ENCODE measurements at regions not wholly inside any gene's neighbourhood (a gene's known extent, or its start where the extent isn't known, plus 50 kb on each side); places are given as distances from the start of the nearest gene placed in this dataset.

DNA sequence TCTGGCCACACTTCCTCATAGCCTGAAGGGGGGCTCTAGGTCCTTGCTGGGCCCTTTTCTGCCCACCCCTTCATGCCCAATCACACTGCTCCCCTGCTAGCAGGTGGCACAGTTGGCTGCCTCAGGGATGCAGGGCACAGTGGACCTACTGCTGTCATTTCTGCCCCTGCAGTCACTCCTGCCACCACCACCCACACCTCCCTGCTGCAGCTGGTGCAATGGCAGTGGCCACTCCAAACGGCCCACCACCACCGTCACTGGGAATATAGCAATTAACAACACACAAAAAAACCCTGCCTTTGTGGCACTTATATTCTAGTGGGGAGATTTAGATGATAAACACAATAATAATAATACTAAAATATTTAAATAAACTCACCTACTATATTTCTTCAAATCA is 162.4 kb upstream of the DUSP10 start:
- no peak overlapping the region for H3K4me3 ChIP-seq
- H3K4me1 ChIP-seq = no peaks in the 10 kb centered on the region
- H3K27ac ChIP-seq = no peak overlapping the region
- H3K27me3 ChIP-seq = no peaks in the 10 kb centered on the region
- no peak for TF ChIP-seq POLR2A (IDR thresholded peaks at IDR 0.05)
- TF ChIP-seq, protein P1, sequence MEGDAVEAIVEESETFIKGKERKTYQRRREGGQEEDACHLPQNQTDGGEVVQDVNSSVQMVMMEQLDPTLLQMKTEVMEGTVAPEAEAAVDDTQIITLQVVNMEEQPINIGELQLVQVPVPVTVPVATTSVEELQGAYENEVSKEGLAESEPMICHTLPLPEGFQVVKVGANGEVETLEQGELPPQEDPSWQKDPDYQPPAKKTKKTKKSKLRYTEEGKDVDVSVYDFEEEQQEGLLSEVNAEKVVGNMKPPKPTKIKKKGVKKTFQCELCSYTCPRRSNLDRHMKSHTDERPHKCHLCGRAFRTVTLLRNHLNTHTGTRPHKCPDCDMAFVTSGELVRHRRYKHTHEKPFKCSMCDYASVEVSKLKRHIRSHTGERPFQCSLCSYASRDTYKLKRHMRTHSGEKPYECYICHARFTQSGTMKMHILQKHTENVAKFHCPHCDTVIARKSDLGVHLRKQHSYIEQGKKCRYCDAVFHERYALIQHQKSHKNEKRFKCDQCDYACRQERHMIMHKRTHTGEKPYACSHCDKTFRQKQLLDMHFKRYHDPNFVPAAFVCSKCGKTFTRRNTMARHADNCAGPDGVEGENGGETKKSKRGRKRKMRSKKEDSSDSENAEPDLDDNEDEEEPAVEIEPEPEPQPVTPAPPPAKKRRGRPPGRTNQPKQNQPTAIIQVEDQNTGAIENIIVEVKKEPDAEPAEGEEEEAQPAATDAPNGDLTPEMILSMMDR (IDR thresholded peaks at IDR 0.05) = no peak
- DNase-seq (no peak), ATAC-seq (no peak)
- no peaks in the 10 kb centered on the region for H3K36me3 ChIP-seq (replicated peaks in 1 of 2; ENCODE audit: insufficient read depth in 1 of 2, low read depth in 2 of 2)
- WGBS, 2 donors = 84 to 88% methylated on average over 2 of the region's 2 CpGs
- intact Hi-C loops (cut with DNase I) = no loop called here
- H3K9me3 ChIP-seq = no peaks in the 10 kb centered on the region

DNA sequence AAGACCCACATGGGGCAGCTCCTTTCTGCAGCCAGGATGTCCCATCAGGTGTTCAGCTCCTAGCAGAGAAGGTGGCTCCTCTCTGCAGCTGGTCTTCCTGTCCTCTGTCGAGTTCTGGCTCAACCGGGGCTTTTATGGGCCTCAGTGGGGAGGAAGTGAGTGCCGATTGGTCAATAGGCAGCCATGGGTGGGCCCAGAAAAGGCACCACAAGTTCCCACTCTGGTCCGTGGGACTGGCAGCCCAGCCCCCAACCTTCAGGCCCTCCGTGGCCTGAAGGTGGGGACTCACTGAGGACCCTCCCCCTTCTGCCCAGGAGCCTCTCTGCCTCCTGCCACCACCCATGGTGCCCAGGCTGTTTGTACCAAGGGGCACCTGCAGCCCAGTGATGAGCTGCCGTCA is 161.7 kb upstream of the DUSP10 start:
- Histone ChIP-seq H3K9me3 (no peaks in the 10 kb centered on the region), H3K4me3 (no peak overlapping the region), H3K4me1 (no peaks in the 10 kb centered on the region), H3K36me3 (replicated peaks in 1 of 2; ENCODE audit: insufficient read depth in 1 of 2, low read depth in 2 of 2) (no peaks in the 10 kb centered on the region), H3K27ac (no peak overlapping the region), H3K27me3 (no peaks in the 10 kb centered on the region)
- WGBS, 2 donors = 64 to 65% methylated on average over 4 to 5 of the region's 6 CpGs
- DNase-seq (no peak), ATAC-seq (no peak)
- TF ChIP-seq POLR2A (IDR thresholded peaks at IDR 0.05) = no peak
- TF ChIP-seq, protein P1 (IDR thresholded peaks at IDR 0.05) = no peak
- intact Hi-C loops (cut with DNase I) = no loop called here

DNA sequence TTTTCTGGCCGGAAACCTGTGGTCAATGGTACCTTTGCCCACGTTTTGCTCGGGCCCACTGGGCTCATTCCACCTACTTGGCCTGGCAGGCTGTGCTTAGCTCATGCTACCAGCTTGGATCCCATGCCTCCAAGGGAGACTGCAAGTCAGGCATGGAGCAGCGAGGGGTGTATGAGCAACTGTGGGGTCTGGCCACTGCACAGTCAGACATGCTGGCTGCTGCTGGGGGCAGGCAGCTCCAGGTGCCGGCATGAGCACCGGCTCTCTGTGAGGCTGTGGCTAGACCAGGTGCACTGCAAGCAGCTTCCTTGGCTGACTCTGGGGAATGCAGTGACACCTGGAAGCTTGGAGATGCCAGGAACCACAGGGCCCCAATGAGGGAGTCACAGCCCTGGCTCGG is 161.1 kb upstream of the DUSP10 start:
- ATAC-seq = no peak
- H3K36me3 ChIP-seq (replicated peaks in 1 of 2; ENCODE audit: insufficient read depth in 1 of 2, low read depth in 2 of 2) = no peaks in the 10 kb centered on the region
- DNase-seq = no peak
- no peaks in the 10 kb centered on the region for H3K9me3 ChIP-seq
- no peaks in the 10 kb centered on the region for H3K27me3 ChIP-seq
- no peaks in the 10 kb centered on the region for H3K4me1 ChIP-seq
- no peak overlapping the region for H3K27ac ChIP-seq
- no peak overlapping the region for H3K4me3 ChIP-seq
- 75 to 81% methylated on average over 7 of the region's 7 CpGs for WGBS, 2 donors
- no peak for TF ChIP-seq POLR2A (IDR thresholded peaks at IDR 0.05)
- TF ChIP-seq, protein P1 (IDR thresholded peaks at IDR 0.05) = no peak
- intact Hi-C loops (cut with DNase I) = no loop called here

DNA sequence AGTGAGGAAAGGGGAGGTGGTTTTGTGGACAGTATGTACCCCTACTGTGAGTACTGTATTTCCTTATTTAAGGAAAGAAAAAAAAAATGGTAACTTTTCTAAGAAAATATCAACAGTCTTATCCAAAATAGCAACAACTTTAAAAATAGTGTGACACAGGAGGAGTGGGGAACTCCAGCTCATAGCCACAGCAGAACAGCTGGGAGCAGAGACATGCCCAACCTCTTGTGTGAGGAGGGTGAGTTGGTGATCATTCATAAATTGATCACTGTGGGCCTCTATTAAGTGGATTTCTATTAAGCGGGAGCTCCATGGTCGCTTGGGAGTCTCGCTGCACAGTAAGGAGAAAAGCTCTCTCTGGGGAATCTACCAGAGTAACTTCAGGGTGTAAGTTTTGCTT is 158.8 kb upstream of the DUSP10 start:
- DNase-seq (no peak), ATAC-seq (no peak)
- TF ChIP-seq, protein P1 (IDR thresholded peaks at IDR 0.05) = no peak
- TF ChIP-seq POLR2A (IDR thresholded peaks at IDR 0.05) = no peak
- Histone ChIP-seq H3K27me3 (no peaks in the 10 kb centered on the region), H3K4me3 (no peak overlapping the region), H3K9me3 (no peaks in the 10 kb centered on the region), H3K27ac (no peak overlapping the region), H3K4me1 (no peaks in the 10 kb centered on the region), H3K36me3 (replicated peaks in 1 of 2; ENCODE audit: insufficient read depth in 1 of 2, low read depth in 2 of 2) (no peaks in the 10 kb centered on the region)
- 94 to 98% methylated on average over 3 of the region's 3 CpGs for WGBS, 2 donors
- intact Hi-C loops (cut with DNase I) = no loop called here

DNA sequence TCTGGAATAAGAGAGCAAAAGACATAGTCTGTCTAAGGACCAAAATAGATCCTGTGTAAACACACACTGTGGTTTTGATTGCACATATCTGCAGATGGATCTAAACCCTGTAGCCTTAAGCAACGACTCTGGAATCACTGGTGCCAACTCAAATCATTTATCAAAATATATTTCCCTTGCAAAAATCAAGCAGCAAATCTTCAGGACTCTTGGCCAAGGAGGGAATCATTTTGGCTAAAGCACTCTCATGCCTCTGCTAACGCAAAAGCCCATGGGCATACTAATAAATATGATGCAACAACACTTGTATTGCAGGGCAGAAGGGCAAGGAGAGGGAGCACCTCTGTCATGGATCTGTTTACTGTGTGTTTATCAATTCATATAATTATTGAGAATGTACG is 155.4 kb upstream of the DUSP10 start:
- WGBS, 2 donors = 48 to 54% methylated on average over 3 of the region's 3 CpGs
- Histone ChIP-seq H3K27me3 (no peaks in the 10 kb centered on the region), H3K36me3 (replicated peaks in 1 of 2; ENCODE audit: insufficient read depth in 1 of 2, low read depth in 2 of 2) (no peaks in the 10 kb centered on the region), H3K4me1 (no peaks in the 10 kb centered on the region), H3K4me3 (no peak overlapping the region), H3K9me3 (no peaks in the 10 kb centered on the region), H3K27ac (no peak overlapping the region)
- ATAC-seq = no peak
- intact Hi-C loops (cut with DNase I) = no loop called here
- DNase-seq = no peak
- TF ChIP-seq POLR2A (IDR thresholded peaks at IDR 0.05) = no peak
- TF ChIP-seq, protein P1 (IDR thresholded peaks at IDR 0.05) = no peak
